ENCODE measurements at regions not wholly inside any gene's neighbourhood (a gene's known extent, or its start where the extent isn't known, plus 50 kb on each side); places are given as distances from the start of the nearest gene placed in this dataset.

DNA sequence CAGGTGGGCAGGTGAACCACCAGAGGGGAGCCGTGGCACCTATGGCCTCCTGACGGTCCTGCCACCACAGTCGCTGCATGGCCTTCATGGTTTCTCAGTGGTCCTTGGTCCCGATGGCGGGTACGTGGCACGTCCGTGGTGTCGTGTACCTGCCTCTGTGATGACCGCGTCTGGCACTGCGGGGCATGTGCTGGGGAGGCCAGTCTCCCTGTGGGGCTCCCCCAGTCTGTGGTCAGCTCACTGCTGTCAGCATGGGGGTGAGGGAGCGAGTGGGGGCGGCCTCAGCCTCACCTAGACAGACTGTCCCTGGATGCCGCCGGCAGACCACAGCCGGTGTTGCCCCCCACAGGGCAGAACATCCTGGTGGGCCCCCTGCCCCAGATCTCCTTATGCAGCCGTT, 267.2 kb downstream of the SEC23A start:
- peaks cover 2% of the 10 kb centered on the region for H3K4me1 ChIP-seq
- no peaks in the 10 kb centered on the region for H3K79me2 ChIP-seq (ENCODE audit: low read depth)
- Mint-ChIP-seq H3K27ac (no peak overlapping the region), H3K4me3 (no peak overlapping the region), H3K4me1 (peaks cover 12% of the 10 kb centered on the region), H3K36me3 (no peaks in the 10 kb centered on the region), H3K9me3 (no peaks in the 10 kb centered on the region), H3K27me3 (ENCODE audit: insufficient read depth, low read depth) (peaks cover 9% of the 10 kb centered on the region)
- no peaks in the 10 kb centered on the region for H3K9me3 ChIP-seq (ENCODE audit: low read depth)
- H3F3A ChIP-seq (ENCODE audit: low read depth): no peaks in the 10 kb centered on the region
- H3K9ac ChIP-seq: no peak overlapping the region
- no peak overlapping the region for H3K4me2 ChIP-seq
- no peaks in the 10 kb centered on the region for H4K20me1 ChIP-seq (ENCODE audit: low read depth)
- TF ChIP-seq EZH2phosphoT487 (IDR thresholded peaks at IDR 0.05) (no peak), EZH2 (IDR thresholded peaks at IDR 0.05) (no peak)
- TF ChIP-seq, protein P1, sequence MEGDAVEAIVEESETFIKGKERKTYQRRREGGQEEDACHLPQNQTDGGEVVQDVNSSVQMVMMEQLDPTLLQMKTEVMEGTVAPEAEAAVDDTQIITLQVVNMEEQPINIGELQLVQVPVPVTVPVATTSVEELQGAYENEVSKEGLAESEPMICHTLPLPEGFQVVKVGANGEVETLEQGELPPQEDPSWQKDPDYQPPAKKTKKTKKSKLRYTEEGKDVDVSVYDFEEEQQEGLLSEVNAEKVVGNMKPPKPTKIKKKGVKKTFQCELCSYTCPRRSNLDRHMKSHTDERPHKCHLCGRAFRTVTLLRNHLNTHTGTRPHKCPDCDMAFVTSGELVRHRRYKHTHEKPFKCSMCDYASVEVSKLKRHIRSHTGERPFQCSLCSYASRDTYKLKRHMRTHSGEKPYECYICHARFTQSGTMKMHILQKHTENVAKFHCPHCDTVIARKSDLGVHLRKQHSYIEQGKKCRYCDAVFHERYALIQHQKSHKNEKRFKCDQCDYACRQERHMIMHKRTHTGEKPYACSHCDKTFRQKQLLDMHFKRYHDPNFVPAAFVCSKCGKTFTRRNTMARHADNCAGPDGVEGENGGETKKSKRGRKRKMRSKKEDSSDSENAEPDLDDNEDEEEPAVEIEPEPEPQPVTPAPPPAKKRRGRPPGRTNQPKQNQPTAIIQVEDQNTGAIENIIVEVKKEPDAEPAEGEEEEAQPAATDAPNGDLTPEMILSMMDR (IDR thresholded peaks at IDR 0.05): no peak
- H3K4me3 ChIP-seq: no peak overlapping the region
- H3K27me3 ChIP-seq: no peaks in the 10 kb centered on the region
- no peaks in the 10 kb centered on the region for H3K36me3 ChIP-seq
- no peak overlapping the region for H2AFZ ChIP-seq (replicated peaks)
- H3K27ac ChIP-seq: no peak overlapping the region
- DNase-seq (ENCODE audit: low spot score): no peak

DNA sequence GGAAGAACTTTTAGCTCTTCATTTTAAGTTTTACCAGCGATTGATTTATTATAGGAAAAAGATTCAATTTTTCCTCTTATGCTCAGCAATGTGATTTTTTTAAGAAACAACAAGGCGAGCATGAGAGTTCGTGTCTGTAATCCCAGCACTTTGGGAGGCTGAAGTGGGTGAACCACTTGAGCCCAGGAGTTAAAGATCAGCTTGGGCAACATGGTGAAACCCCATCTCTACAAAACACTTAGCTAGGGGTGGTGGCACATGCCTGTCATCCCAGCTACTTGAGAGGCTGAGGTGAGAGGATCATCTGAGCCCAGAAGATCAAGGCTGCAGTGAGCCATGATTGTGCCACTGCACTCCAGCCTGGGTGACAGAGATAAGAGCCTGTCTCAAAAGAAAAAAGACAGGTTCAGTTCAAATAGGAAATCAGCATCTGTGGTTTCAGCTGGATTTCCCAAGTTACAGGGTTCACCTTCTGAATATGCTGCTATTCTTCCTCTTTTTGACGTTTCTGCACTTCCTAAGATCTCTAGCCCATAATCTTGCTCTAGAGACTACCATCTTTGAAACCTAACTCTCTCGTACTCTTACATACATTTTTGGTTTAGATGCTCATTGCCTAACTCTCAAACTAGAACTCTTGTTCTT, 274.7 kb downstream of the SEC23A start:
- no peaks in the 10 kb centered on the region for H3K27me3 ChIP-seq
- no peaks in the 10 kb centered on the region for H3K9me3 ChIP-seq (ENCODE audit: low read depth)
- Mint-ChIP-seq H3K27ac (no peak overlapping the region), H3K4me3 (no peak overlapping the region), H3K9me3 (no peaks in the 10 kb centered on the region), H3K27me3 (ENCODE audit: insufficient read depth, low read depth) (no peaks in the 10 kb centered on the region), H3K36me3 (no peaks in the 10 kb centered on the region), H3K4me1 (peaks cover 3% of the 10 kb centered on the region)
- no peak overlapping the region for H3K27ac ChIP-seq
- no peak overlapping the region for H3K4me2 ChIP-seq
- H3F3A ChIP-seq (ENCODE audit: low read depth): no peaks in the 10 kb centered on the region
- peaks cover 4% of the 10 kb centered on the region for H3K4me1 ChIP-seq
- no peak for TF ChIP-seq EZH2 (IDR thresholded peaks at IDR 0.05)
- TF ChIP-seq EZH2phosphoT487 (IDR thresholded peaks at IDR 0.05): no peak
- TF ChIP-seq, protein P1 (IDR thresholded peaks at IDR 0.05): no peak
- H3K9ac ChIP-seq: no peak overlapping the region
- H3K79me2 ChIP-seq (ENCODE audit: low read depth): no peaks in the 10 kb centered on the region
- DNase-seq (ENCODE audit: low spot score): no peak
- no peaks in the 10 kb centered on the region for H3K36me3 ChIP-seq
- no peak overlapping the region for H3K4me3 ChIP-seq
- H2AFZ ChIP-seq (replicated peaks): no peak overlapping the region
- H4K20me1 ChIP-seq (ENCODE audit: low read depth): no peaks in the 10 kb centered on the region

DNA sequence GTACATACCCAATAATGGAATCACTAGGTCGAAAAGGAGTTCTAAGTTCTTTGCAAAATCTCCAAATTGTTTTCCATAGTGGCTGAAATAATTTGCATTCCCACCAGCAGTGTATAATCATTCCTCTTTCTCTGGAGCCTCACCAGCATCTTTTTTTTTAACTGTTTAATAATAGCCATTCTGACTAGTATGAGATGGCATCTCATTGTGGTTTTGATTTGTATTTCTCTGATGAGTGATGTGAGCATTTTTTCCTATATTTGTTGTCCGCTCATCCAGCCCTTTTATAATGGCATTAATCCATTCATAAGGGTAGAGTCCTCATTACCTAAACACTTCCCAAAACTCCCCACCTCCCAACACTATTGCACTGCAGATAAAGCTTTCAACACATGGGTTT, 278.3 kb downstream of the SEC23A start:
- Mint-ChIP-seq H3K27ac (no peak overlapping the region), H3K27me3 (ENCODE audit: insufficient read depth, low read depth) (no peaks in the 10 kb centered on the region), H3K4me1 (peaks cover 3% of the 10 kb centered on the region), H3K36me3 (no peaks in the 10 kb centered on the region), H3K9me3 (no peaks in the 10 kb centered on the region), H3K4me3 (no peak overlapping the region)
- H3K79me2 ChIP-seq (ENCODE audit: low read depth): no peaks in the 10 kb centered on the region
- no peaks in the 10 kb centered on the region for H4K20me1 ChIP-seq (ENCODE audit: low read depth)
- no peaks in the 10 kb centered on the region for H3K9me3 ChIP-seq (ENCODE audit: low read depth)
- no peaks in the 10 kb centered on the region for H3K27me3 ChIP-seq
- no peak overlapping the region for H3K4me3 ChIP-seq
- H3K4me2 ChIP-seq: no peak overlapping the region
- peaks cover 4% of the 10 kb centered on the region for H3K4me1 ChIP-seq
- H3K27ac ChIP-seq: no peak overlapping the region
- DNase-seq (ENCODE audit: low spot score): no peak
- no peak overlapping the region for H2AFZ ChIP-seq (replicated peaks)
- no peak overlapping the region for H3K9ac ChIP-seq
- H3F3A ChIP-seq (ENCODE audit: low read depth): no peaks in the 10 kb centered on the region
- H3K36me3 ChIP-seq: no peaks in the 10 kb centered on the region
- TF ChIP-seq EZH2 (IDR thresholded peaks at IDR 0.05) (no peak), EZH2phosphoT487 (IDR thresholded peaks at IDR 0.05) (no peak)
- TF ChIP-seq, protein P1 (IDR thresholded peaks at IDR 0.05): no peak

All from neural progenitor cell (in vitro differentiated cells).